Heart left ventricle (tissue), 16 donors: ENCODE measurements at regions not wholly inside any gene's neighbourhood (a gene's known extent, or its start where the extent isn't known, plus 50 kb on each side); places are given as distances from the start of the nearest gene placed in this dataset.

ENCODE experiments used
- ATAC-seq, 4 donors: fragments of 200-7000 bp; cut with Tn5 transposase; one replicate each; pipeline ENCODE4 v1.9.1; 2020 to 2022; ENCODE audit warnings: moderate library complexity in 4 of 4, mild to moderate bottlenecking in 3 of 4, moderate number of reproducible peaks in 1 of 4
- DNase-seq, 5 donors: peaks; one replicate each; pipeline ENCODE4 v3.0.0-alpha.2; 2020
- H3K27ac ChIP-seq, 12 donors: fragments of 200-600 bp; sonication (generic) in 4 of 12; one replicate each; pipeline versions ENCODE4 v1.5.0 to v1.8.0; 2016 to 2022; ENCODE audit warnings: mild to moderate bottlenecking in 2 of 12
- H3K27me3 ChIP-seq, 9 donors: fragments of 200-600 bp; sonication (generic) in 2 of 9; one replicate each; pipeline versions ENCODE4 v1.5.1 to v1.8.0; 2016 to 2022; ENCODE audit warnings: mild to moderate bottlenecking in 3 of 9
- H3K36me3 ChIP-seq, 9 donors: fragments of 200-600 bp; sonication (generic) in 2 of 9; one replicate each; pipeline versions ENCODE4 v1.5.0 to v1.8.0; 2018 to 2022; ENCODE audit warnings: mild to moderate bottlenecking in 2 of 9
- H3K4me1 ChIP-seq, 12 donors: fragments of 200-600 bp; sonication (generic) in 4 of 12; one replicate each; pipeline versions ENCODE4 v1.5.0 to v1.8.0; 2016 to 2022; ENCODE audit warnings: mild to moderate bottlenecking in 3 of 12
- H3K4me3 ChIP-seq, 12 donors: fragments of 200-600 bp; sonication (generic) in 4 of 12; one replicate each; pipeline versions ENCODE4 v1.5.0 to v1.8.0; 2017 to 2022; ENCODE audit warnings: mild to moderate bottlenecking in 9 of 12, moderate library complexity in 4 of 12
- H3K9me3 ChIP-seq, 12 donors: fragments of 200-600 bp; sonication (generic) in 4 of 12; one replicate each; pipeline versions ENCODE4 v1.5.0 to v1.8.0; 2016 to 2022; ENCODE audit warnings: mild to moderate bottlenecking in 1 of 12
- POLR2A ChIP-seq, 2 donors: fragments of 450-650 bp; IDR thresholded peaks; one replicate each; pipeline ENCODE4 v1.6.1; 2017; ENCODE audit warnings: antibody characterized with exemption in 2 of 2, mild to moderate bottlenecking in 2 of 2, moderate library complexity in 2 of 2
- WGBS, 4 donors: extraction: QIAGEN DNeasy Blood & Tissue Kit in 2 of 4; methylation state at CpG; one replicate each; pipeline versions ENCODE4 v1.1.5 to v1.1.7; 2013 to 2018; 5-methylcytosine and 5-hydroxymethylcytosine counted together
- intact Hi-C, 10 donors: fragments of 100-400 bp; cut with DNase I; formaldehyde crosslinking; loops; one replicate each; pipeline versions ENCODE4 v1.11.1 to v1.14.2; 2022
- TF ChIP-seq, protein P1 (sequence below), 12 donors: fragments of 200-600 bp; sonication (generic) in 4 of 12; IDR thresholded peaks; one replicate each; pipeline versions ENCODE4 v1.5.0 to v1.8.0; 2018 to 2022; ENCODE audit warnings: antibody characterized with exemption in 12 of 12, mild to moderate bottlenecking in 5 of 12
- donor health status: ischemic (EF 13 %, LVEDD 7.1; RV severe dilation, severe dysfunction).
- donor health status: healthy with polysubstance abuse.
- donor health status: DM: no; HTN: yes; CAD: no.
- donor health status: DM: no; HTN: no; CAD: no.
- donor health status: ischemic (EF 25% LVEDD 6.9; RV normal size, moderate dysfunction).
- donor health status: ischemic (EF 25% LVEDD 5.7; RV mildly dilated, moderate dysfunction).
- donor health status: healthy.
- donor health status: DM: yes; HTN: yes; CAD: no.
- donor health status: ischemic (EF 35%, LVEDD 5.7; RV mildly dilated, moderate dysfunction).
- donor health status: nonischemic (EF 11% LVEDD 7.7; RV severe dilation, severe dysfunction).
- donor health status: DM: yes; HTN: yes; CAD: no.
- donor health status: PGD.
- donor health status: ischemic (EF 29% LVEDD 5.4; RV normal size, mild dysfunction).
- donor health status: nonischemic (EF 23%, LVEDD 6.1; RV moderate dilation, normal function).

DNA sequence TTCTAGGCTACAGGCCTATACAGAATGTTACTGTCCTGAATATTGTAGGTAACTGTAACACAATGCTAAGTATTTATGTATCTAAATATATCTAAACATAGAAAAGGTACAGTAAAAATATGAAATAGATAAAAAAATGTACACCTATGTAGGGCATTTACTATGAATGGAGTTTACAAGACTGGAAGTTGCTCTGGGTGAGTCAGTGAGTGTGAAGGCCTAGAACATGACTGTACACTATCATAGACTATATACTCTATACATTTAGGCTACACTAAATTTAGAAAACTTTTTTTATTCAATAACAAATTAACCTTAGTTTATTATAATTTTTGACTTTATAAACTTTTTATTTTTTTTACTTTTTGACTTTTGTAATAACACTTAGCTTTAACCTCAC is 136.9 kb downstream of the DUSP10 start:
- intact Hi-C loops: no loop called here
- H3K4me3 ChIP-seq: no peak overlapping the region
- H3K27ac ChIP-seq: no peak overlapping the region
- H3K36me3 ChIP-seq: no peaks in the 10 kb centered on the region
- no peak for ATAC-seq
- DNase-seq: no peak
- no peaks in the 10 kb centered on the region for H3K4me1 ChIP-seq
- TF ChIP-seq, protein P1, sequence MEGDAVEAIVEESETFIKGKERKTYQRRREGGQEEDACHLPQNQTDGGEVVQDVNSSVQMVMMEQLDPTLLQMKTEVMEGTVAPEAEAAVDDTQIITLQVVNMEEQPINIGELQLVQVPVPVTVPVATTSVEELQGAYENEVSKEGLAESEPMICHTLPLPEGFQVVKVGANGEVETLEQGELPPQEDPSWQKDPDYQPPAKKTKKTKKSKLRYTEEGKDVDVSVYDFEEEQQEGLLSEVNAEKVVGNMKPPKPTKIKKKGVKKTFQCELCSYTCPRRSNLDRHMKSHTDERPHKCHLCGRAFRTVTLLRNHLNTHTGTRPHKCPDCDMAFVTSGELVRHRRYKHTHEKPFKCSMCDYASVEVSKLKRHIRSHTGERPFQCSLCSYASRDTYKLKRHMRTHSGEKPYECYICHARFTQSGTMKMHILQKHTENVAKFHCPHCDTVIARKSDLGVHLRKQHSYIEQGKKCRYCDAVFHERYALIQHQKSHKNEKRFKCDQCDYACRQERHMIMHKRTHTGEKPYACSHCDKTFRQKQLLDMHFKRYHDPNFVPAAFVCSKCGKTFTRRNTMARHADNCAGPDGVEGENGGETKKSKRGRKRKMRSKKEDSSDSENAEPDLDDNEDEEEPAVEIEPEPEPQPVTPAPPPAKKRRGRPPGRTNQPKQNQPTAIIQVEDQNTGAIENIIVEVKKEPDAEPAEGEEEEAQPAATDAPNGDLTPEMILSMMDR (IDR thresholded peaks at IDR 0.05): no peak
- no peak for TF ChIP-seq POLR2A (IDR thresholded peaks at IDR 0.05)
- H3K9me3 ChIP-seq: no peaks in the 10 kb centered on the region
- no peaks in the 10 kb centered on the region for H3K27me3 ChIP-seq

DNA sequence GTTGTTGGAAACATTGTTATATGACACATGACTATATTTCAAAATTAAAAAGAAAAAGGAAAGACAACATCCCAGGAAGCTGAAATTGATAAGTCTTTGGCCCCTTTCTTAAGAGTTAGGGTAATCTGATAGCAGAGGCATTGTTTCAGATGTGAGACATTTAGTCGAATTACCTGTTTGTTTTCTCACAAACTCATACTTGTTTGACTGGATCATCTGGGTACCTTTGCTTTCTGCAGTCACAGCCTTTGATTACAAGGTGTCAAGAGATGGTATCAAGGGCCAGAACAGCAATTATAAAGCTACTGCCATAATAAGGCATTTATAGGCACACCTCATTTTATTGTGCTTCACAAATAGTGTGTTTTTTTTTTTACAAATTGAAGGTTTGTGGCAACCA is 136.3 kb downstream of the DUSP10 start:
- TF ChIP-seq, protein P1 (IDR thresholded peaks at IDR 0.05): no peak
- no peak for TF ChIP-seq POLR2A (IDR thresholded peaks at IDR 0.05)
- no peak for DNase-seq
- no peaks in the 10 kb centered on the region for H3K27me3 ChIP-seq
- no peak for ATAC-seq
- no peaks in the 10 kb centered on the region for H3K36me3 ChIP-seq
- WGBS, 4 donors: 81 to 91% (median 85%) methylated on average over 1 of the region's 1 CpG
- H3K9me3 ChIP-seq: no peaks in the 10 kb centered on the region
- no peaks in the 10 kb centered on the region for H3K4me1 ChIP-seq
- intact Hi-C loops: no loop called here
- no peak overlapping the region for H3K27ac ChIP-seq
- no peak overlapping the region for H3K4me3 ChIP-seq

DNA sequence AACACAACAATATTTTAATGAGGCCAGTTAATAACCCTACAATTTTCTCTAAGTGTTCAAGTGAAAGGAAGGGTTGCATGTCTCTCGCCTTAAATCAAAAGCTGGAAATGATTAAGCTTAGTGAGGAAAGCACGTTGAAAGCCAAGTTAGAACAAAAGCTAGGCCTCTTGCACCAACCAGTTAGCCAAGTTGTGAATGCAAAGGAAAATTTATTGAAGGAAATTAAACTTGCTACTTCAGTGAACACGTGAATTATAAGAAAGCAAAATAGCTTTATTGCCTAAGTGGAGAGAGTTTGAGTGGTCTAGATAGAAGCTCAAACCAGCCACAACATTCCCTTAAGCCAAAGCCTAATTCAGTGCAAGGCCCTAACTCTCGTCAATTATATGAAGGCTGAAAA is 135.6 kb downstream of the DUSP10 start:
- no peak for DNase-seq
- no peaks in the 10 kb centered on the region for H3K9me3 ChIP-seq
- intact Hi-C loops: no loop called here

DNA sequence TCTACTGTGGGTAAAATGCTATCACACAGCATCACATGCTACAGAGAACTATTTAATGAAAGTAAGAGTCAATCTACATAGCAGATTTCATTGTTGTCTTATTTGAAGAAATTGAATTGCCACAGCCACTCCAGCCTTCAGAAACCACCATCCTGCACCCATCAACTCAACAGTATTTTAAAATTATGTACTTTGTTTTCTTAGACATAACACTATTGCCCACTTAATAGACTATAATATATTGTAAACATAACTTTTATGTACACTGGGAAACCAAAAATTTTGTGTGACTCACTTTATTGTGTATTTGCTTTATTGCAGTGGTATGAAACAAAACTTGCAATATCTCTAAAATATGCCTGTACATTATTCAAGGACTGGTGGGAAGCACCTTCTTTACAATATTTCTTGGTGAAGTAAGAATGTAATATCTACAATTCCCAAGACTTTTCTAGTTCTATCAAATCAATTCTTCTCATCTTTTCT is 133.0 kb downstream of the DUSP10 start:
- Histone ChIP-seq H3K27ac (no peak overlapping the region), H3K4me3 (no peak overlapping the region), H3K36me3 (no peaks in the 10 kb centered on the region), H3K27me3 (no peaks in the 10 kb centered on the region), H3K9me3 (no peaks in the 10 kb centered on the region), H3K4me1 (peaks cover 0 to 12% (median 7%) of the 10 kb centered on the region in 12 donors)
- ATAC-seq (no peak), DNase-seq (no peak)
- intact Hi-C loops: no loop called here
- TF ChIP-seq, protein P1 (IDR thresholded peaks at IDR 0.05): no peak
- TF ChIP-seq POLR2A (IDR thresholded peaks at IDR 0.05): no peak

More for the DNA sequence above, 135.6 kb downstream of the DUSP10 start:
- no peak overlapping the region for H3K27ac ChIP-seq
- H3K27me3 ChIP-seq: no peaks in the 10 kb centered on the region
- 81 to 88% (median 81%) methylated on average over 4 of the region's 4 CpGs for whole genome bisulfite sequencing, 4 donors
- no peak overlapping the region for H3K4me3 ChIP-seq
- ATAC-seq: no peak
- TF ChIP-seq, protein P1 (IDR thresholded peaks at IDR 0.05): no peak
- TF ChIP-seq POLR2A (IDR thresholded peaks at IDR 0.05): no peak
- H3K36me3 ChIP-seq: no peaks in the 10 kb centered on the region
- no peaks in the 10 kb centered on the region for H3K4me1 ChIP-seq
